Gastrocnemius medialis (tissue), 4 donors: ENCODE measurements at regions not wholly inside any gene's neighbourhood (a gene's known extent, or its start where the extent isn't known, plus 50 kb on each side); places are given as distances from the start of the nearest gene placed in this dataset.

Source experiments
- ATAC-seq, 2 donors: fragments of 150-250 bp; one replicate each; pipeline ENCODE4 v1.9.1; 2016
- DNase-seq, 2 donors: peaks; one replicate each; pipeline ENCODE4 v3.0.0-alpha.2; 2019
- H3K27ac ChIP-seq, 4 donors: fragments of 200-600 bp; sonication (generic); 1 replicate in 1 of 4; 2 replicates in 3 of 4; pipeline ENCODE4 v1.5.1; 2016 to 2018; ENCODE audit warnings: mild to moderate bottlenecking in 2 of 4, moderate library complexity in 1 of 4
- H3K27me3 ChIP-seq, 3 donors: fragments of 200-600 bp; sonication (generic) in 2 of 3; 1 replicate in 1 of 3; 2 replicates in 2 of 3; pipeline versions ENCODE4 v1.5.1 to v1.6.0; 2016 to 2019; ENCODE audit warnings: mild to moderate bottlenecking in 1 of 3, moderate library complexity in 1 of 3
- H3K36me3 ChIP-seq, 2 donors: fragments of 200-600 bp; sonication (generic) in 1 of 2; one replicate each; pipeline ENCODE4 v1.5.1; 2017 to 2018
- H3K4me1 ChIP-seq, 2 donors: fragments of 200-600 bp; sonication (generic) in 1 of 2; one replicate each; pipeline ENCODE4 v1.5.1; 2016 to 2017; ENCODE audit warnings: mild to moderate bottlenecking in 2 of 2
- H3K4me3 ChIP-seq, 4 donors: fragments of 200-600 bp; sonication (generic) in 3 of 4; 1 replicate in 1 of 4; 2 replicates in 3 of 4; pipeline ENCODE4 v1.5.1; 2016 to 2019; ENCODE audit warnings: mild to moderate bottlenecking in 2 of 4
- H3K9me3 ChIP-seq, 3 donors: fragments of 200-600 bp; sonication (generic) in 2 of 3; 1 replicate in 1 of 3; 2 replicates in 2 of 3; pipeline ENCODE4 v1.5.1; 2016 to 2019
- POLR2A ChIP-seq, 2 donors: fragments of 450-650 bp; IDR thresholded peaks; one replicate each; pipeline ENCODE4 v1.6.1; 2017; ENCODE audit warnings: antibody characterized with exemption in 2 of 2, mild to moderate bottlenecking in 2 of 2, moderate library complexity in 2 of 2
- in situ Hi-C, 4 donors: fragments of 200-750 bp; cut with MboI; loops; one replicate each; pipeline versions ENCODE4 v1.15.0 to v1.8.0; 2017; ENCODE audit warnings: low sequenced_read_pairs in 4 of 4
- intact Hi-C: fragments of 100-400 bp; cut with DNase I; formaldehyde crosslinking; loops from one replicate; pipeline ENCODE4 v1.15.1; 2023; ENCODE audit warnings: low total_unique reads
- TF ChIP-seq, protein P1 (sequence below), 5 experiments: fragments of 450-650 bp in 3 of 5; fragments of 200-600 bp in 2 of 5; sonication (generic) in 2 of 5; IDR thresholded peaks in 4 of 5; conservative IDR thresholded peaks in 1 of 5; 1 replicate in 4 of 5; 2 replicates in 1 of 5; pipeline ENCODE4 v1.5.1; 2016 to 2019; ENCODE audit warnings: antibody characterized with exemption in 5 of 5, mild to moderate bottlenecking in 3 of 5, moderate library complexity in 3 of 5

DNA sequence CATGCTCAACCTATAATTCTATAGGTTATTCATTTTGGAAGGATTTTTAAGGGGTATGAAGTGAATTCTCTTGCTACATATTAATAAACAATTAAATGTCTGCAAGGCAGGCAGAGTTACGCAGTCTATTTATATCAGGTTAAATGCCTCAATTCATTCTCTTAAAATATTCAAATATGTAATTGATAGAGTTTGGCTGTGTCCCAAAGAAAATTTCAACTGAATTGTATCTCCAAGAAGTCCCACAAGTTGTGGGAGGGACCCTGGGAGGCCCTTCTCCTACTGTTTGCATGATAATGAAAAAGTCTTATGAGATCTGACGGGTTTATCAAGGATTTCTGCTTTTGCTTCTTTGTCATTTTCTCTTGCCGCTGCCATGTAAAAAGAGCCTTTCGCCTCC is 576.1 kb downstream of the TMA16 start:
- H3K4me3 ChIP-seq: no peak overlapping the region
- no peak for DNase-seq
- TF ChIP-seq, protein P1, sequence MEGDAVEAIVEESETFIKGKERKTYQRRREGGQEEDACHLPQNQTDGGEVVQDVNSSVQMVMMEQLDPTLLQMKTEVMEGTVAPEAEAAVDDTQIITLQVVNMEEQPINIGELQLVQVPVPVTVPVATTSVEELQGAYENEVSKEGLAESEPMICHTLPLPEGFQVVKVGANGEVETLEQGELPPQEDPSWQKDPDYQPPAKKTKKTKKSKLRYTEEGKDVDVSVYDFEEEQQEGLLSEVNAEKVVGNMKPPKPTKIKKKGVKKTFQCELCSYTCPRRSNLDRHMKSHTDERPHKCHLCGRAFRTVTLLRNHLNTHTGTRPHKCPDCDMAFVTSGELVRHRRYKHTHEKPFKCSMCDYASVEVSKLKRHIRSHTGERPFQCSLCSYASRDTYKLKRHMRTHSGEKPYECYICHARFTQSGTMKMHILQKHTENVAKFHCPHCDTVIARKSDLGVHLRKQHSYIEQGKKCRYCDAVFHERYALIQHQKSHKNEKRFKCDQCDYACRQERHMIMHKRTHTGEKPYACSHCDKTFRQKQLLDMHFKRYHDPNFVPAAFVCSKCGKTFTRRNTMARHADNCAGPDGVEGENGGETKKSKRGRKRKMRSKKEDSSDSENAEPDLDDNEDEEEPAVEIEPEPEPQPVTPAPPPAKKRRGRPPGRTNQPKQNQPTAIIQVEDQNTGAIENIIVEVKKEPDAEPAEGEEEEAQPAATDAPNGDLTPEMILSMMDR (IDR thresholded peaks at IDR 0.05 in 4 of 5, conservative IDR thresholded peaks at IDR 0.05 in 1 of 5): no peak
- TF ChIP-seq POLR2A (IDR thresholded peaks at IDR 0.05): no peak
- H3K36me3 ChIP-seq: no peaks in the 10 kb centered on the region
- no peaks in the 10 kb centered on the region for H3K27me3 ChIP-seq
- intact Hi-C loops: no loop called here
- ATAC-seq: no peak
- H3K4me1 ChIP-seq: no peaks in the 10 kb centered on the region
- H3K27ac ChIP-seq: no peak overlapping the region
- in situ Hi-C loops: no loop called here
- no peaks in the 10 kb centered on the region for H3K9me3 ChIP-seq

DNA sequence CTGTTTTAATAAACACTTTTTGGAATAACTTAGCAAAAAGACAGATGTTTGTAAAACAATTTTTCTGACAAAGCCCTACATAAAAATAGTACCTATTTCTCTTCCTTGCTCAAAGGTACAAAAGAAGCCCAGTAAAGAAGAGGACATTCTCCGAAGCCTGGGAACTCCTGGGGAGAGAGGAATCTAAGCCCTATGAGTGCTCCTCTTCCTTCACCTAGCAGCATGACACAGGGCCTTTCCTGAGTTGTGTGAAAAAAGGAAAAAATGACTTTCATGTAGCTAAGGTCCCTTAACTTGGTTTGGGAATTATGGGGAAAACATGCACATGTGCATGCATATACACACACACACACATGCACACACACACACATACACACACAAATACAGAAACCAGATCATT is 586.9 kb downstream of the TMA16 start:
- ATAC-seq: no peak
- no peaks in the 10 kb centered on the region for H3K9me3 ChIP-seq
- in situ Hi-C loops (no loop called here), intact Hi-C loops (no loop called here)
- no peaks in the 10 kb centered on the region for H3K4me1 ChIP-seq
- no peaks in the 10 kb centered on the region for H3K36me3 ChIP-seq
- H3K27me3 ChIP-seq: no peaks in the 10 kb centered on the region
- no peak overlapping the region for H3K27ac ChIP-seq
- TF ChIP-seq, protein P1 (IDR thresholded peaks at IDR 0.05 in 4 of 5, conservative IDR thresholded peaks at IDR 0.05 in 1 of 5): no peak
- TF ChIP-seq POLR2A (IDR thresholded peaks at IDR 0.05): no peak
- H3K4me3 ChIP-seq: no peak overlapping the region
- DNase-seq: no peak

DNA sequence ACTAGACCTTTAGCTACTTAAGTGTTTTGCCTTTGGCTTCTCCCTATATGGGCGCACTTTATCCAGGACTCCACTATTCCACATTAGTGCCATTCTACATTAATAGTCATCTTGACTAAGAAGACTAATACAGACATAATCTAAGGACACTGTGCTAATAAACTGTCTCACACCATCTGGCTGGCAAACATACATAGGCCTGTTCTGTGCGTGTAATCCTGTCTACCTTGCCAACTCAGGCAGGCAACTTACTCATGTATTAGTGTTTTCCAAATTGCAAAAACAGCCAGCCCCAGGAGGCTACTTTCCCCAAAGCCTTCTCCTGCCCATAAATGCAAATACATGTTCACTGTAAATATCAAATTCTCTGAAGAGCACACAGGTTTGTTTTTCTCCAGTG is 587.3 kb downstream of the TMA16 start:
- ATAC-seq (no peak), DNase-seq (no peak)
- Histone ChIP-seq H3K36me3 (no peaks in the 10 kb centered on the region), H3K4me1 (no peaks in the 10 kb centered on the region), H3K9me3 (no peaks in the 10 kb centered on the region), H3K27ac (no peak overlapping the region), H3K27me3 (no peaks in the 10 kb centered on the region), H3K4me3 (no peak overlapping the region)
- no peak for TF ChIP-seq POLR2A (IDR thresholded peaks at IDR 0.05)
- TF ChIP-seq, protein P1 (IDR thresholded peaks at IDR 0.05 in 4 of 5, conservative IDR thresholded peaks at IDR 0.05 in 1 of 5): no peak
- in situ Hi-C loops (no loop called here), intact Hi-C loops (no loop called here)

DNA sequence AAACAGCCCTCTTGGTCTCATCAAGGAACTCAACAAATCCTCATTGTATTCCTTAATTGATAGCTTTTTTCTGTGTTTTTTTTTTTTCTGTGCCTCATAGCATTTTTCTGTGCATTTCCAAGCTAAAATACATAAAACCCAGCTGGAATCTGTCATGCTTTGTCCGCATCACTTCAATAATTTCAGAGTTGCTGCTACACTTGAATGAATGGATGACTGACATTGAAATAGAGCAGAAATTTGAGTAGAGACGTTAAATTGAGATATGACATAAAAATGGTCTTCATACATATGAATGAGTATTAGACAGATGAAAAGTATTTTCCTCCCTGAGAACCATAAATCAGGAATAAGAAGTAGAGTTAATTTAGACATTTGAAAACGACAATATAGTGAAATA is 593.2 kb downstream of the TMA16 start:
- no peak overlapping the region for H3K4me3 ChIP-seq
- in situ Hi-C loops: no loop called here
- no peaks in the 10 kb centered on the region for H3K4me1 ChIP-seq
- no peak for TF ChIP-seq POLR2A (IDR thresholded peaks at IDR 0.05)
- TF ChIP-seq, protein P1 (IDR thresholded peaks at IDR 0.05 in 4 of 5, conservative IDR thresholded peaks at IDR 0.05 in 1 of 5): no peak
- ATAC-seq (no peak), DNase-seq (no peak)
- intact Hi-C loops: no loop called here
- no peak overlapping the region for H3K27ac ChIP-seq
- no peaks in the 10 kb centered on the region for H3K27me3 ChIP-seq
- no peaks in the 10 kb centered on the region for H3K36me3 ChIP-seq
- H3K9me3 ChIP-seq: no peaks in the 10 kb centered on the region

DNA sequence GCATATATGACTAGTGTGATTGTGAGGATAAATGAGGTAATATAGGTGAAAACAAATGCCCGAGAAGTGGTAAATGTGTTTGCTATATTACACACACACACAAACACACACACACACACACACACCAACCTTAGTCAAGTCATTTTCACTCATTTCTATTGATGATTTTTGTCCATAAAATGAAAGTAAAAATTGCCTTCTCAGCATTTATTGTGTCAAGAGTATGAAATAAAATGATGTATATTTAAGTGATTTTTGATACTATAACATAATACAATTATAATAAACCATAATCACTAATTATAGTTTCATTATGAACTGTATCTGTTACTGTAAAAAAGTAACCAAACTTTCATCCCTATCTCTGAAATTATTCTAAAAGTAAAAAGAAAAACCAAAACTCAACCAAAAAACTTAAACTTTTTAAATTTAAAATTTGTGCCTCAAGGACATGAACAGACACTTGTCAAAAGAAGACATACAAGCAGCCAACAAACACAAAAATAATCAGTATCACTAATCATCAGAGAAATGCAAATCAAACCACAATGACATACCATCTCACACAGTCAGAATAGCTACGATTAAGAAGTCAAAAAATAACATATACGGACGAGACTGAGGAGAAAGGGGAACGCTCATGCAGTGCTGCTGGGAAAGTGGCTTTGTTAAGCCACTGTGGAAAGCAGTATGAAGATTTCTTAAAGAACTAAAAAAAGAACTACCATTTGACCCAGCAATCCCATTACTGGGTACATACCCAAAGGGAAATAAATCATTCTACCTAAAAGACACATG is 601.0 kb downstream of the TMA16 start:
- Histone ChIP-seq H3K4me3 (no peak overlapping the region), H3K27ac (no peak overlapping the region), H3K9me3 (no peaks in the 10 kb centered on the region), H3K4me1 (no peaks in the 10 kb centered on the region), H3K27me3 (no peaks in the 10 kb centered on the region), H3K36me3 (no peaks in the 10 kb centered on the region)
- TF ChIP-seq, protein P1 (IDR thresholded peaks at IDR 0.05 in 4 of 5, conservative IDR thresholded peaks at IDR 0.05 in 1 of 5): no peak
- TF ChIP-seq POLR2A (IDR thresholded peaks at IDR 0.05): no peak
- in situ Hi-C loops (no loop called here), intact Hi-C loops (no loop called here)
- DNase-seq (no peak), ATAC-seq (no peak)
